Activated T-cell treated with anti-CD3 and anti-CD28 coated beads for 48 hours (primary cell): ENCODE measurements at regions not wholly inside any gene's neighbourhood (a gene's known extent, or its start where the extent isn't known, plus 50 kb on each side); places are given as distances from the start of the nearest gene placed in this dataset.
"Not testable (repeated sequence)": the region's sequence is repeated elsewhere in the genome, so short reads cannot be mapped to it uniquely, and the experiment has no call there.

Experiments
- DNase-seq: peaks from one replicate; pipeline ENCODE4 v3.0.0-alpha.2; 2020; ENCODE audit warnings: low read depth

GRCh38 chr1:189656628-189657530 is 820.8 kb downstream of the BRINP3 start:
- no peak for DNase-seq

DNA sequence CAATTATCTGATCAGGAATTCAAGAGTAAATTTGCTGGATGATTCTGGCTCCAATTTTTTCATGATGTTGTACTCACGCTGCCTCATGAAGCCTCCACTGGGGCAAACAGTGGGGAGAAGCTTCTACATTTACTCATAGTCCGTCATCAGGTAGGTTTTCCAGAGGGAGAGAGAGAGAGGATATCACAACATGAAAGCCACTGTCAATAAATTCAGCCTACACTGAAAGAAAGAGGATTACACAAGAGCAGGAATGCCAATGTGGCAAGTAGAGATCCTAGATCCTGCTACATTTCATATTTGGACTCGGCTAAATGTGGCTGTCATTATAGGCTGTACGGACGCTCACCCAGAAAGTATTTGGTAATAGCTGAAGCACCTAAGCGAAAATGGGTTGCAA is 819.9 kb downstream of the BRINP3 start:
- DNase-seq, result no peak

DNA sequence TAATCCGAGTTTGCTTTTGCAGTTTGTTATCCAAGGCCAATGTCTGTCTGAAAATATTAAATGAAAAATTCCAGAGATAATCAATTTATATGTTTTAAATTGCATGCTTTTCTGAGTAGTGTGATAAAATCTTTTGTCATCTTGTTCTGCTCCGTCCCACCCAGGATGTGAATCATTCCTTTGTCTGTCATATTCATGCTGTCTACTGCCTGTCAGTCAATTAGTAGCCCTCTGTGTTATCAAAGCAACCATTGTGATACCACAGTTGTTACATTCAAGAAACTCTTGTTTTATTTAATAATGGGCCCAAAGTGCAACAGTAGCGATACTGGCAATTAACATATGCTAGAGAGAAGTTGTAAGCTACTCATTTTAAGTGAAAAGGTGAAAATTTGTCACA is 819.3 kb downstream of the BRINP3 start:
- no peak for DNase-seq

DNA sequence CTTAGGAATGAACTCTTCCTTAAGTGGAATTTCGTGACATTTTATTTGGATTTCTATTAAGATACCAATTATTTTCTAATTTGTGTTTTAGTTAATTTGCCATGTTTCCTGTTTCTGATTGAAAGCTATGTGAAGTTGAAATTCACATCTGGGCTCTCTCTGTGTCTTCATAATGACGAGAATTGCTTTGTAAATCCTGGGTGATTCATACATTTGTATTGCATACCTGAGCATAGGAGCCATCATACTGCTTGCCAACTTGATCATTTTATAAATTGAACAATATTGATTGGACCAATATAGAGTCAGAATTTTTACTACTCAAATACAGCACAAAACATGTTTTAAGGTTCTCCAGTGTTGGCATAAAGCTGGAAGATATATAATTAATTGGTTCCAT is 817.9 kb downstream of the BRINP3 start:
- DNase-seq, result no peak

DNA sequence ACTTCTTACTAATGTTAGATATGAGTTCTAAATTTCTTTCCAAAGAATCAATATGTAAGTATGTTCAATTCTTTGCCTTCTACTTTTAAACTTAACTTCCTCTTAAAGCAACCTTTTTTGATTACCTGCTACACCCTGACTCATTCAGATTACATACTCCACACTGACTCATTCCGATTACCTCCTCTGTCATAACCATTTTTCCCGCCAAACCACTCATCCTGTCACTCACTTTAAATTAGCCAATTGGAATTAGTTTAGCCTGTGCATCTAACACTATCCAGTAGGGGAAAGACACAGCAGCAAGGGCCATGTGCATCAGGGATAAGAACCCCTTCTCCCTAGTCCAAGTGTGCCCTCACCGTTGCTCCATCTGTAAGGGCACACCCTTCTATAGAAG is 815.5 kb downstream of the BRINP3 start:
- DNase-seq, result no peak

DNA sequence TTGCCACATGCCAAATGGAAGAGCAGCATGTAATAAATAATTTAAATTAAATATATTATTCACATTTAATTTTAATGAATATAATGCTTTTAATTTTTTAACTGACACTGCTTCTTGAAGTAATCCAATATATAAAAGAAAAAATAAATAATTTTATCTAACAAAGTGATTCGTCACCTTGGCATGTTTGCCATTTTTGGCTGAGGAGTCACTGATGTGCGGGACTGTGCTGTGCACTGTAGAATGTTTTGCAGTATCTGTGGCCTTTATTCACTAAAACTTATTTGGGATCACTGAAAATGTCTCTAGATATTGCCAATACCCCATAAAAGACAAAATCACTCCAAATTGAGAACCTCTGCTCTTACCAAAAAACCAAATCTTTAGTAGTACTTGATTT is 807.8 kb downstream of the BRINP3 start:
- no peak for DNase-seq

DNA sequence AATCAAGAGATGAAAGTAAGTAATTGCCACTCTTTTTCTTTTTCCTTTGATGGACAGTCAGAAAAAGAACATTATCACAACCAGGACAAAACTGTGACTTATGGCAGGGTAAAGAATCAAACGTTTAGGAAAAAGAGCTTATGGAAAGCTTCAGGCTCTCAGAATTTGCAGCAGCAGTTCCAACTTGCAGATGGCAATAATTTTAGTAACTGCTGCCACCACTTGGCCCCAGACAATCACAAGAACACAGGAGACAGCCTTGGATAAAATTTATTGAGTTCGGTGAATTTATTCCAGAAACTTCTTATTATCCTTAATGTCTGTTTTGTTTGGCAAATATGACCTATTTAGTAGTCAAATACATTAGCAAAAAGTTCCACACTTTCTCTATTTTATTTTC is 804.4 kb downstream of the BRINP3 start:
- no peak for DNase-seq

DNA sequence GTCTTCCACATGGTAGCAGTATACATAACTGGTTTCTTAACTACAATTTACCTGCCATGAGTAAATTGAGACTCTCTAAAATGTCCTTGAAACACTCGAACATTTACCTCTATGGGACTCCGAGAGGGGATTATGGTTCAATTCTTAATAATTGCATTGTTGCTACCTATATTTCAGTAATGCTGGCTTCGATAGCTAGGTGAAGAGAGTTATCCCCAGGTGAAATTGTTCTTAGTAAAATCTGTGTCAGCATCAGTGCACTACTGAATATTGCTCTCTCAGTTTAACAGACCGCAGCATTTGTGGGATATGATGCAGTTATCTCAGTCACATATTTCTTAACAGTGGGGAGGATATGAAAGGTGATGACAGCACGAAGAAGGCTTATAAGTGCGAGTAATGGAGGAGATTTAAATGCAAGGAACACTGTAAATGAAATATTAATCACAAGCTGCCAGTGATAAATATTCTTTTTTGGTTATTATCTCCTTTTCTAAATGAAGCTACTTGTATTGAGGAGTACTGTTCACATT is 801.9 kb downstream of the BRINP3 start:
- DNase-seq, result no peak

- no peak for DNase-seq
Observed at GRCh38 chr1:189678779-189679178, 798.9 kb downstream of the BRINP3 start.

DNA sequence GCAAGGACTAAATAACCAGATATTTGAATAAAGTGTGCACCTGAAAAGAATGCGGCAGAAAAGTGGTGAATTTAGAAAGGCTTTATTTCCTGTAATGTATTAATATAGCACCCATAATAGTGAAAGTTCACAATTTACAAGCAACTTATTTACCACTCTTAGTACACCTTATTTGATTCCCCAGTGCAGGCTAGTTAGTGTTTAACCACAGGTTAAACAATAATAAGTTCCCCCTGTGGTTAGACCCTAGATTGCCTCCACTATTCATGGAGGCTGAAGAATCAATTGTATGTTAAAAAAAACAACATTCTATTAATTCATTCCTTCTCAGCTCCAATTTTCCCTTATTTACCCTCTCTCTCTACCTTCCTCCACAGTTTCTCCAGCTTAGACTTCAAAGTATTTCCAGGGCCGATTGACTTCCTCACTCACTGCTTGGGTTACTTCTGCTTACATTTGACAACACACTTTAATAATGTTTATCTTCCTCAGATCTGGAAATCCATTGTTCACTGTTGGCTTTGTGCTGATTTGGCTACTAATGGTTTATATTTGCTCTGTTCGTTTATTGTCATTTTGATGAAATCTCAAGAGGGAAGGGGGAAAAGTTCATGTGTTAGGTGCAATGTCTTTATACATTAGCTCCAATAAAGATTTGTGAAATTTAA is 796.3 kb downstream of the BRINP3 start:
- DNase-seq, result no peak

DNA sequence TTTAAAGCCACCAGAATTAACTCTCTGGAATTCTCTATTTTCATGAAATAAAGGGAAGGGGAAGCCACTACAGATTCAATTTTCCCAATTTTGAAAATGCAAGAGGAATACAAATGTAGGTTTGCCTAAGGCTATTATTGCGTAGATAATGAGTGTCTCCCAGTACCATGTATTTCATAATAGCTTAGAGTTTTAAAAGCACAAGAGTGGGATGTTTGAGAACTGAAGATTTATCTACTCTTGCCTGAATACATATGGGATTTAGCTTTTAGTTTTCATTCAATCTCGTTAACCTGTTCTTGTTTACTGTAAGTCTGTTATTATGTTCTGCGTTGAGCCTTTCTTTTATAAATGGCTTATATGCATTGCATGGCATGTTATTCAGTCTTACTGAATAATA is 795.1 kb downstream of the BRINP3 start:
- no peak for DNase-seq

DNA sequence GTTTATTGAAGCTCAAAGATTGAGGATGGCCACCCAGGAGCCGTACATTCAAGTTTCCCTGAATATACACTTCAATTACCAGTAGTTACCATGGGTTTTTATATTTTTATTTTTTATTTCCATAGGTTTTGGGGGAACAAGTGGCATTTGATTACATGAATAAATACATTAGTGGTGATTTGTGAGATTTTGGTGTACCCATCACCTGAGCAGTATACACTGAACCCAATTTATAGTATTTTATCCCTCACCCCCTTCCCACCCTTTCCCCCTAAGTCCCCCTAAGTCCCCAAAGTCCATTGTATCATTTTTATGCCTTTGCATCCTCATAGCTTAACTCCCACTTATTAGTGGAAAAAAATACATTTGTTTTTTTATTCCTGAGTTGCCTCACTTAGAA is 791.4 kb downstream of the BRINP3 start:
- DNase-seq, result no peak

DNA sequence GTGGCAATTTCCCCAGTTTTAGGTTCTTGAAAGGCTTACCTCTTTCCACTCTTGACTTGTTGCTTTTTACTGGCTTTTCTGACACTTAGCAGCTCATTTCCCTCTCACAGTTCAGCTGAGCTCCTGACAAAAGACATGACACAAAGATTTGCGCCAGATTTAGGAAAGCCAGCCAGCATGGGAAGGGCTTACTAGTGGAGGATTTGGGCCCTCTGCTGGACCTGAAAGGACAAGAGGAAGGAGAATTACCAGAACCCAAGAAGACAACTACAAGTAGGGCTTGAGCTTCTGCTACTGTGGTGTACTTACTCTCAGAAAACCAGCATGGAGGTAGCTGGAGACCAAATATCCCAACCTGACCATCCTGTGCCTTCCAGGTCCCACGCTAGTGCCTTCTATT is 784.5 kb downstream of the BRINP3 start:
- no peak for DNase-seq

DNA sequence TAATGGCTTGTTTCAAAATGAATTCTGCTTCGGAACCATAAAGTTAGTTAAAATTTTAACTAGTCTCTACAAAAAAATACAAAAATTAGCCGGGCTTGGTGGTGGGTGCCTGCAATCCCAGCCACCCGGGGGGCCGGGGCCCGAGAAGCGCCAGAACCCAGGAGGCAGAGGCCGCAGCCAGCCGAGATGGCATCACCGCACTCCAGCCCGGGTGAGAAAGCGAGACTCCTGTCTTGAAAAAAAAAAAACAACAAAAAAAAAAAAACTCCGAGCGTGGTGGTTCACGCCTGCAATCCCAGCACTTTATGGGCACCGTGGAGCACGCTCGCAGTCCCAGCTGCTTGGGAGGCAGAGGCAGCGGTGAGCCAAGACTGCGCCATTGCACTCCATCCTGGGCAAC is 781.4 kb downstream of the BRINP3 start:
- no peak for DNase-seq

- no peak for DNase-seq
Observed at GRCh38 chr1:189697113-189697512, 780.6 kb downstream of the BRINP3 start.

GRCh38 chr1:189701606-189702005 is 776.1 kb downstream of the BRINP3 start:
- no peak for DNase-seq

- DNase-seq, result no peak
Observed at GRCh38 chr1:189706594-189706993, 771.1 kb downstream of the BRINP3 start.

DNA sequence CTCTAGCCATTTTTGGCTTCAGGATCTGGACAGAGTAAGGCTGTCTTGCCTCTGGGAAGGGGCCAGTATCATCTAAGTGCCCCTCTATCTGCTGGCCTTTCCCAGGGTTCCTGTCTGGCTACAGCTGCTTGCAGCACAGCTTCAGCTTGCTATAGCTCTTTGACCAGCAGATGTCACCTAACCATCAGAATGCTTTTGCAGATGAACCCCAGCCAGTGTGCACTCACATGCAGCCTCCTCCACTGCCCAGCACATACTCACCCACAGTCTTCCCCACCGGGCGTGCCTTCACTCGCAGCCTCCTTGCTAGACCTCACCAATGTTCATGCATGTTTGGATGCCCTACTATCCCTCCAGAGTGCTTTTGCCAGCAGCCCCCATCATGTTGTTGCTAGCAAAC is 769.0 kb downstream of the BRINP3 start:
- DNase-seq, result no peak

DNA sequence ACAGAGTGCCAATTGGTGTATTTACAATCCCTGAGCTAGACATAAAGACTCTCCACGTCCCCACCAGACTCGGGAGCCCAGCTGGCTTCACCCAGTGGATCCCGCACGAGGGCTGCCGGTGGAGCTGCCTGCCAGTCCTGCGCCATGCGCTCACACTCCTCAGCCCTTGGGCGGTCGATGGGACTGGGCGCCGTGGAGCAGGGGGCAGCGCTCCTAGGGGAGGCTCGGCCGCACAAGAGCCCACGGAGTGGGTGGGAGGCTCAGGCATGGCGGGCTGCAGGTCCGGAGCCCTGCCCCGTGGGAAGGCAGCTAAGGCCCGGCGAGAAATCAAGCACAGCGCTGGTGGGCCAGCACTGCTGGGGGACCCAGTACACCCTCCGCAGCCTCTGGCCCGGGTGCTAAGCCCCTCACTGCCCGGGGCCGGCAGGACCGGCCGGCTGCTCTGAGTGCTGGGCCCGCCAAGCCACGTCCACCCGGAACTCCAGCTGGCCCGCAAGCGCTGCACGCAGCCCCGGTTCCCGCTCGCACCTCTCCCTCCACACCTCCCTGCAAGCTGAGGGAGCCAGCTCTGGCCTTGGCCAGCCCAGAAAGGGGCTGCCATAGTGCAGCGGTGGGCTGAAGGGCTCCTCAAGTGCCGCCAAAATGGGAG is 759.4 kb downstream of the BRINP3 start:
- not testable (repeated sequence) for DNase-seq

DNA sequence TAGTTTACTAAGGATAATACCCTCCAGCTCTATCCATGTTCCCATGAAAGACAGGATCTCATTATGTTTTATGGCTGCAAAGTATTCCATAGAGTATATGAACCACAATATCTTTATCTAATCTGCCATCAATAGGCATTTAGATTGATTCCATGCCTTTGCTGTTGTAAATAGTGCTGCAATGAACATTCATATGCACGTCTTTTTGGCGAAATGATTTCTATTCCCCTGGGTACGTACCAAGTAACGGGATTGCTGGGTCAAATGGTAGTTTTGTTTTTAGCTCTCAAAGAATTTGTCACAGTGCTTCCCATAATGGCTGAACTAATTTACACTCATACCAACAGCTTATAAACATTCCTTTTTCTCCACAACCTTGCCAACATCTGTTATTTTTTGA is 750.9 kb downstream of the BRINP3 start:
- DNase-seq, result no peak

- DNase-seq, result no peak
Observed at GRCh38 chr1:189751311-189751710, 726.4 kb downstream of the BRINP3 start.

DNA sequence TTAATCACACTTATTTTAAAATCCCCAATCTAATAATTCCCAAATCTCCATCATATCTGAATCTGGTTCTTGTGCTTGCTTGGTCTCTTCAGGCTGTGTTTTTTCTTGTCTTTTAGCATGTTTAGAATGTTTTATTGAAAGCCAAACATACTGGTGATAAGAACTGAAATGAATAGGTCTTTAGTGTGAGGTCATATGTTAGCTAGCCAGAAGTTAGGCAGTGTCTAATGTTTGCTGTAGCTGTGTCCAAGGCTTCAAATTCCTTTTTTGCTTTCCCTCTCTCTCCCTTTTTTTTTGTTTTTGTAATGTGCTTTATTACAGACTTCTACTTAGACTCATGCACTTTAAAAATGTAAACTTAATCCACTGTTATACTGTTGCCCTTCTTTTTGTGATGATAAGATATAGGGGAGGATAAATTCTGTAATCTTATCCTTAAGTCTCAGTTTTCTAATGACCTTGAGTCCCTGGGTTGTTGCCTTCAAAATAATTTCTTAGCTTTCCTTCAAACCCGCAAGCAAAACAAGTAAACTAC is 725.1 kb downstream of the BRINP3 start:
- DNase-seq, result no peak

GRCh38 chr1:189755100-189755499 is 722.6 kb downstream of the BRINP3 start:
- DNase-seq, result not testable (repeated sequence)
